ENCODE measurements at regions not wholly inside any gene's neighbourhood (a gene's known extent, or its start where the extent isn't known, plus 50 kb on each side); places are given as distances from the start of the nearest gene placed in this dataset.

GRCh38 chr6:74063391-74063790 is 367.4 kb downstream of the CD109 start:
- no peaks in the 10 kb centered on the region for H3K4me1 Mint-ChIP-seq (ENCODE audit: low read depth)
- H3K27me3 Mint-ChIP-seq (ENCODE audit: low read depth), result no peaks in the 10 kb centered on the region
- no peak overlapping the region for H3K4me3 Mint-ChIP-seq (ENCODE audit: low read depth)
- no peak for DNase-seq (ENCODE audit: low spot score)
- intact Hi-C loops (cut with micrococcal nuclease), result no loop called here
- H3K27ac Mint-ChIP-seq, result no peak overlapping the region
- H3K36me3 Mint-ChIP-seq (ENCODE audit: low read depth), result no peaks in the 10 kb centered on the region
- H3K9me3 Mint-ChIP-seq, result no peaks in the 10 kb centered on the region

GRCh38 chr6:74061201-74061600 is 365.2 kb downstream of the CD109 start:
- Mint-ChIP-seq H3K27me3 (ENCODE audit: low read depth) (no peaks in the 10 kb centered on the region), H3K27ac (no peak overlapping the region), H3K4me1 (ENCODE audit: low read depth) (no peaks in the 10 kb centered on the region), H3K9me3 (no peaks in the 10 kb centered on the region), H3K4me3 (ENCODE audit: low read depth) (no peak overlapping the region), H3K36me3 (ENCODE audit: low read depth) (no peaks in the 10 kb centered on the region)
- intact Hi-C loops (cut with micrococcal nuclease), result no loop called here
- DNase-seq (ENCODE audit: low spot score), result no peak

DNA sequence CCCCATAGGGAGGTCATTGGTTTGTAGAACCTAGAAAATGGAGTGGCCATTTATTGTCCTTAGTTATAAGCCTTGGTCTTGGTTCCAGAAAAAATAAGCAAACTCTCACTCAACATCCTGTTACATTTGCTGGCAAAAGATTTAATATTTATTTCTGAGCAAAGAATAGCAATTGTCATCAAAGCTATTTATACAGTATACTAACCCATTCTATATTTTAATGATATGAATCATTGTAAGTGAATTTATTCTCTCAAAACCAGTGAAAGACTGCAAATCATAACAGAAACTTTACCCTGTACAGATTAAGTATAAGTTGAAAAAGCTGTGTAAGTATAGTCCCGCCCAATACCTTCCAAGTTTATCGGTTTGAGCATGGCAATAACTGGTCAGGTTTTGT is 364.4 kb downstream of the CD109 start:
- H3K27me3 Mint-ChIP-seq (ENCODE audit: low read depth), result no peaks in the 10 kb centered on the region
- no peaks in the 10 kb centered on the region for H3K36me3 Mint-ChIP-seq (ENCODE audit: low read depth)
- no peak overlapping the region for H3K4me3 Mint-ChIP-seq (ENCODE audit: low read depth)
- intact Hi-C loops (cut with micrococcal nuclease), result no loop called here
- no peaks in the 10 kb centered on the region for H3K4me1 Mint-ChIP-seq (ENCODE audit: low read depth)
- no peaks in the 10 kb centered on the region for H3K9me3 Mint-ChIP-seq
- no peak for DNase-seq (ENCODE audit: low spot score)
- H3K27ac Mint-ChIP-seq, result no peak overlapping the region

GRCh38 chr6:74058606-74059005 is 362.6 kb downstream of the CD109 start:
- intact Hi-C loops (cut with micrococcal nuclease), result no loop called here
- Mint-ChIP-seq H3K27ac (no peak overlapping the region), H3K9me3 (no peaks in the 10 kb centered on the region), H3K4me3 (ENCODE audit: low read depth) (no peak overlapping the region), H3K36me3 (ENCODE audit: low read depth) (no peaks in the 10 kb centered on the region), H3K27me3 (ENCODE audit: low read depth) (no peaks in the 10 kb centered on the region), H3K4me1 (ENCODE audit: low read depth) (no peaks in the 10 kb centered on the region)
- no peak for DNase-seq (ENCODE audit: low spot score)

- no peak for DNase-seq (ENCODE audit: low spot score)
- Mint-ChIP-seq H3K4me3 (ENCODE audit: low read depth) (no peak overlapping the region), H3K9me3 (no peaks in the 10 kb centered on the region), H3K36me3 (ENCODE audit: low read depth) (no peaks in the 10 kb centered on the region), H3K4me1 (ENCODE audit: low read depth) (no peaks in the 10 kb centered on the region), H3K27me3 (ENCODE audit: low read depth) (no peaks in the 10 kb centered on the region), H3K27ac (no peak overlapping the region)
- intact Hi-C loops (cut with micrococcal nuclease), result no loop called here
Measured at GRCh38 chr6:74057326-74057725, 361.3 kb downstream of the CD109 start.

GRCh38 chr6:74054190-74054589 is 358.2 kb downstream of the CD109 start:
- intact Hi-C loops (cut with micrococcal nuclease), result no loop called here
- DNase-seq (ENCODE audit: low spot score), result no peak
- Mint-ChIP-seq H3K4me1 (ENCODE audit: low read depth) (no peaks in the 10 kb centered on the region), H3K36me3 (ENCODE audit: low read depth) (no peaks in the 10 kb centered on the region), H3K27ac (no peak overlapping the region), H3K27me3 (ENCODE audit: low read depth) (no peaks in the 10 kb centered on the region), H3K9me3 (no peaks in the 10 kb centered on the region), H3K4me3 (ENCODE audit: low read depth) (no peak overlapping the region)

DNA sequence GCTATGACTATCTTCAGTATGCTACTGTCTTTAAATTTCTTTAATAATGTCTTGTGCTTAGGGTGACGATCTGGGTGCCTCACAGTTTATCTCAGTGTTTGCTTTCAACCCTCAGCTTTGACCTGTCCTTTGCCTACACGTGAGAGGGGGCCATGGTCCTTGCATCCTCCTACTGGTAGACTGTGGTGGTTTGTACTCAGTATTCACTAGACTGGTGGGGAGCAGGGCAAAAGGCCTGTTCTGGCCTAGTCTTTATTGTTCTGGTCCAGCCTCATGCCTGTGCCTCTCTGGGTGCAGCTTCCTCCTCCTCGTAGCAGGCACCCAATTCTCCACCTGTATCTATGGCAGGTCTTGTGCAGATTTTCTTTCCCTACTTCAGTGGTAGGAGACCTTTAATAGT is 354.9 kb downstream of the CD109 start:
- no peaks in the 10 kb centered on the region for H3K9me3 Mint-ChIP-seq
- no peak for DNase-seq (ENCODE audit: low spot score)
- intact Hi-C loops (cut with micrococcal nuclease), result no loop called here
- no peaks in the 10 kb centered on the region for H3K27me3 Mint-ChIP-seq (ENCODE audit: low read depth)
- H3K36me3 Mint-ChIP-seq (ENCODE audit: low read depth), result no peaks in the 10 kb centered on the region
- H3K4me3 Mint-ChIP-seq (ENCODE audit: low read depth), result no peak overlapping the region
- no peaks in the 10 kb centered on the region for H3K4me1 Mint-ChIP-seq (ENCODE audit: low read depth)
- no peak overlapping the region for H3K27ac Mint-ChIP-seq

GRCh38 chr6:74048387-74048786 is 352.4 kb downstream of the CD109 start:
- H3K4me1 Mint-ChIP-seq (ENCODE audit: low read depth), result no peaks in the 10 kb centered on the region
- no peaks in the 10 kb centered on the region for H3K27me3 Mint-ChIP-seq (ENCODE audit: low read depth)
- no peak overlapping the region for H3K27ac Mint-ChIP-seq
- H3K36me3 Mint-ChIP-seq (ENCODE audit: low read depth), result no peaks in the 10 kb centered on the region
- H3K9me3 Mint-ChIP-seq, result no peaks in the 10 kb centered on the region
- no peak for DNase-seq (ENCODE audit: low spot score)
- H3K4me3 Mint-ChIP-seq (ENCODE audit: low read depth), result no peak overlapping the region
- intact Hi-C loops (cut with micrococcal nuclease), result no loop called here

DNA sequence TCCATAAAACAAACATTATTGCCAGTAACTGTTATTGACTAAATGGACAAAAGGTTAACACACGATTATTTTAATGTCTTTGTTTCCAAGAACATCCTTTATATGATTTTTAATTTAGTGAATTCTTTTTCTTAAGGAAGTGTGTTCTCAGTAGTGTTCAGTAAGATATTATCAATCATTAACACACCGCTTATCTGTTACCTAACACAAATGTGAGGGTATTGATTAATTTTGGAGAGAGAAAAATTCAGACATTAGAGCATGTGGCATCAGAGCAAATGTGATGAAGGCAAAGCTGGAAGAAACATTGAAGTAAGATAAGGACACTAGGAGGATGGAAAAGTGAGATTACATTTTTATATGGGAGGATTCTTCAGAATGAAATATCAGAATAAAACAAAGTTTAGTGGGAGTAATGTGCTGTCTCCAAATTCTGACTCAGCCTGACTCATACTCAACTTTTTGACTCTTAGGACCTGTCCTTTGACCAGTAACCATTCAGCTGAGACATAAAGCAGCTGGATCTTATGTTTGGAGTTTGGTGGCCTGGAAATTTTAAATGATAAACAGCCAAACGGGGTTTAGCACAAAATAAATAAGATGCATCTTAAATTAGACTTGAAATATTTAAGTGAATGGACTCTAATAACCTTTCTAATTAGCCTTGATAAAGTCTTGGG is 348.6 kb downstream of the CD109 start:
- intact Hi-C loops (cut with micrococcal nuclease), result no loop called here
- Mint-ChIP-seq H3K27me3 (ENCODE audit: low read depth) (no peaks in the 10 kb centered on the region), H3K9me3 (no peaks in the 10 kb centered on the region), H3K4me3 (ENCODE audit: low read depth) (no peak overlapping the region), H3K4me1 (ENCODE audit: low read depth) (no peaks in the 10 kb centered on the region), H3K36me3 (ENCODE audit: low read depth) (no peaks in the 10 kb centered on the region), H3K27ac (no peak overlapping the region)
- no peak for DNase-seq (ENCODE audit: low spot score)

DNA sequence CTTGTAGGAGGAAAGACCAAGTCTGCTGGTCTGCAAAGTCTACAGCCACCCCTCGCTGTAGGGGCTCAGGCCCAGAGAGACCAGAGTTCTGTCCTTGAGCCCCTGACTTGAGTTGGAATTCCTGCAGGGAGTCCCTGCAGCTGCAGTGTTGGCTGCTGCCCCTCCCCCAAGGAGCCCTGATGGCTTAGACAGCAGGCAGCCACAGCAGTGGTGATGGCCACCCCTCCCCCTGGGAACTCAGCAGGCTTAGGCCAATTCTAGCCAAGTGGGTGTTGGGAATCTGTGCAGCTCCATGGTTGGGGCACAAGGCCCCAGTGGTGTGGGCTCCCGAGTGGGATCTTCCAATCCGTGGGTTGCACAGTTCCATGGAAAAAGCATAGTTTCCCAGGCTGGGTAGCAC is 345.4 kb downstream of the CD109 start:
- intact Hi-C loops (cut with micrococcal nuclease), result no loop called here
- Mint-ChIP-seq H3K27me3 (ENCODE audit: low read depth) (no peaks in the 10 kb centered on the region), H3K27ac (no peak overlapping the region), H3K9me3 (peaks cover 4% of the 10 kb centered on the region), H3K36me3 (ENCODE audit: low read depth) (no peaks in the 10 kb centered on the region), H3K4me3 (ENCODE audit: low read depth) (no peak overlapping the region), H3K4me1 (ENCODE audit: low read depth) (no peaks in the 10 kb centered on the region)
- DNase-seq (ENCODE audit: low spot score), result no peak

DNA sequence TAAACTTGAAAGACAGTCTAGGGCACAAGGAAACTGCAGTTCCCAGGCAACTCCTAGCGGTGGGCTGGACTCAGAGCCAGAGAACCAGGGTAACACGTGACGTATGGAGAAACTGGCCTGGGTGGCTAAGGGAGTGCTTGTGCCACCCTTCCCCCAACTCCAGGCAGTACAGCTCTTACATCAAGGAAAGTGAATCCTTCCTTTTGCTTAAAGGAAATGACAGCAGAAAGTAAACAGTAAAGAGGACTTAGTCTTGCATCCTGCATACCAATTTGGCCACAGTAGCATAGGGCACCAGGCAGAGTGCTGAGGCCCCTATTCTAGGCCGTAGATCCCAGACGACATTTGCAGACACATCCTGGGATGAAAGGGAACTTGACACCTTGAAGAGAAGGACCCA is 322.8 kb downstream of the CD109 start:
- H3K36me3 Mint-ChIP-seq (ENCODE audit: low read depth), result no peaks in the 10 kb centered on the region
- intact Hi-C loops (cut with micrococcal nuclease), result no loop called here
- peaks cover 5% of the 10 kb centered on the region for H3K9me3 Mint-ChIP-seq
- H3K4me3 Mint-ChIP-seq (ENCODE audit: low read depth), result no peak overlapping the region
- no peaks in the 10 kb centered on the region for H3K4me1 Mint-ChIP-seq (ENCODE audit: low read depth)
- H3K27me3 Mint-ChIP-seq (ENCODE audit: low read depth), result no peaks in the 10 kb centered on the region
- DNase-seq (ENCODE audit: low spot score), result no peak
- H3K27ac Mint-ChIP-seq, result no peak overlapping the region

DNA sequence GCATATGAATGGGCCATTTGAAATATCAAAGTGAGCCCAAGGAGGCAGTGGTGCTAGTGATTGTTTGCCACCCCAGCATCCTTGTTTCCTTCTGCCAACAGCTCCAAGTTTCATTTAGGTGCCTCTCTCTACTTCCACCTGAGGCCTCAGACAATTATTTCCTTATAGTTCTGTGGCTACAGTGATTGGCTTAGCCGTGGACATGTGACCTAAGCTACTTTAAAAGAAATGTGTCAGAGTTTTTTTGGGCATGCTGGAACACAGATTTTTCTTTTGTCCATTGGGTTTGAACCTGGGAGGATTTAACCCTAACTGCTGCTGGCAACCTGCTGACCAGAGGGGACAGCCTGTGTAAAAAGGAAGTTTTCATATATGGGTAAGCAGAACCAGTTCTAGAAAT is 319.4 kb downstream of the CD109 start:
- intact Hi-C loops (cut with micrococcal nuclease), result no loop called here
- H3K27me3 Mint-ChIP-seq (ENCODE audit: low read depth), result no peaks in the 10 kb centered on the region
- no peak for DNase-seq (ENCODE audit: low spot score)
- H3K9me3 Mint-ChIP-seq, result peaks cover under 1% of the 10 kb centered on the region
- no peak overlapping the region for H3K27ac Mint-ChIP-seq
- no peaks in the 10 kb centered on the region for H3K4me1 Mint-ChIP-seq (ENCODE audit: low read depth)
- no peaks in the 10 kb centered on the region for H3K36me3 Mint-ChIP-seq (ENCODE audit: low read depth)
- no peak overlapping the region for H3K4me3 Mint-ChIP-seq (ENCODE audit: low read depth)

DNA sequence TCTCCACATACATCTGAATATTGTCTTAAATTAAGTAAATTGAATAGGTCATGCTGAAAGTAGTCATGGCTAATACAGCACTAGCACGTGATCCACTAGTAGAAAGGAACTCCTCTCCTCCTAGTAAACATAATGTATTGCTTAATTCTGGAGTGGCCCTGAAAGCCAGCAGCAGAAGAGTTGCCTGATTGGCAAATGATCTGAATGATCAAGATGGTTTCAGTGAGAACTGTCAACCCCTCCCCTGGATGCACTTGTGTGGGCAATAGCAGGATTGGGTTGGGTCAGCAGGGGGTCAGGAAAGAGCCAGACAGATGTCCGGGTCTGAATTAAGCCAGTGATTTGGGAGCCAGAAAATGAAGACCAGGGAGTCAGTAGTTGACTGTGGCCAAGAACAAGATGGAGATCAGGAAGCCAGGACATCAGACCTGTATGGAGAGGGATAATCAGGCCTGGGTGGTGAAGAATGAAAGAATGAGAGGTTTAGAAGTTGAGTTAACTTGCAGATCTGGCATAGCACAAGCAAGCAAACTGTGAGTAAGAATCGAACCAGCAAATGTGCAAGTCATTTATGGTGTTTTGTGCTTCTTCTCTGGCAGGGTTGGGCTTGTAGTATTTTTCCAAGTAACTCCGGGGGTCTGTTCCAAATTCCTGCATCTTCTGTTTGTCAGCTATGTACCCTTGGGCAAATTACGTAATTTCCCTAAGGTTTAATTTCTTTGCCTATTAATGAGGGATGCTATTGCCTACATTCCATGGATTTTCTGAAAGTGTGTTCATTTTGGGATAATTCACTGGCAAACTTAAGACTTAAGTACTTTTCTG is 304.9 kb downstream of the CD109 start:
- no peaks in the 10 kb centered on the region for H3K27me3 Mint-ChIP-seq (ENCODE audit: low read depth)
- intact Hi-C loops (cut with micrococcal nuclease), result no loop called here
- H3K9me3 Mint-ChIP-seq, result no peaks in the 10 kb centered on the region
- no peaks in the 10 kb centered on the region for H3K36me3 Mint-ChIP-seq (ENCODE audit: low read depth)
- no peak overlapping the region for H3K4me3 Mint-ChIP-seq (ENCODE audit: low read depth)
- H3K27ac Mint-ChIP-seq, result no peak overlapping the region
- DNase-seq (ENCODE audit: low spot score), result no peak
- H3K4me1 Mint-ChIP-seq (ENCODE audit: low read depth), result no peaks in the 10 kb centered on the region

All from activated T-helper 2 cell treated with anti-CD3 and anti-CD28 coated beads, Interferon-gamma antibody, Interleukin-2, Interleukin-4, amounts not matched to agents 10 μg/mL and 5 μg/mL and 100 μg/mL, durations not matched to agents 14 hours and 24 hours and 36 hours (primary cell).